Upper lobe of right lung (tissue), 1 donor: ENCODE measurements at regions not wholly inside any gene's neighbourhood (a gene's known extent, or its start where the extent isn't known, plus 50 kb on each side); places are given as distances from the start of the nearest gene placed in this dataset.

Experiments used
- ATAC-seq: fragments of 200-7000 bp; cut with Tn5 transposase; one replicate; pipeline ENCODE4 v1.9.1; 2020; ENCODE audit warnings: mild to moderate bottlenecking, moderate library complexity
- DNase-seq: peaks from one replicate; pipeline ENCODE4 v3.0.0-alpha.2; 2020
- H3K27ac ChIP-seq: fragments of 200-600 bp; one replicate; pipeline ENCODE4 v1.8.0; 2022
- H3K27me3 ChIP-seq: fragments of 200-600 bp; one replicate; pipeline ENCODE4 v1.8.0; 2022; ENCODE audit warnings: mild to moderate bottlenecking
- H3K36me3 ChIP-seq: fragments of 200-600 bp; one replicate; pipeline ENCODE4 v1.8.0; 2022
- H3K4me1 ChIP-seq: fragments of 200-600 bp; one replicate; pipeline ENCODE4 v1.8.0; 2022
- H3K4me3 ChIP-seq: fragments of 200-600 bp; one replicate; pipeline ENCODE4 v1.8.0; 2022; ENCODE audit warnings: mild to moderate bottlenecking
- H3K9me3 ChIP-seq: fragments of 200-600 bp; one replicate; pipeline ENCODE4 v1.8.0; 2022
- intact Hi-C: fragments of 100-400 bp; cut with DNase I; formaldehyde crosslinking; loops from one replicate; pipeline ENCODE4 v1.11.0; 2022
- TF ChIP-seq, protein P1 (sequence below): fragments of 200-600 bp; IDR thresholded peaks from one replicate; pipeline ENCODE4 v1.8.0; 2022; ENCODE audit warnings: antibody characterized with exemption
- donor health status: DM: no; HTN: yes; CAD: no; lungs with severe emphysema.

DNA sequence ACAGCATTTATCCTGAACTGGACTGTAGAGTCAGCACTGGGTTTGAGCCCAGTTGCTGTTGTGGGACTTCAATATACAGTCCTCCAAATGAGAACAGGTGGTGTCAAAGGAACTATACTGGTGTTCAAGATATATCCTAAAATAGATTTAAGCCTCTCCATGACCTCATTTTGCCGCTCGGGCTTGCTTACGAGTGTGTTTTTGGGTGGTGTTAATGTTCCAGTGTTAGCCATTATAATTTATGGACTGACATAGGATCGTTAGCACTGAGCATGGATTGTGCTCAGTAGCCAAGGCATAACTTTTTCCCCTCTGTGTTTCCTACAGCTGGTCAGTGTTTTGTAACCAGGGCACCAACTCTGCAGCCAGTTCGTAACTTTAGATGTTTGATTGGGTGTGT, 306.6 kb downstream of the SPATA31D1 start:
- ATAC-seq (no peak), DNase-seq (no peak)
- intact Hi-C loops: no loop called here
- Histone ChIP-seq H3K27me3 (no peaks in the 10 kb centered on the region), H3K4me3 (no peak overlapping the region), H3K4me1 (no peaks in the 10 kb centered on the region), H3K27ac (no peak overlapping the region), H3K36me3 (no peaks in the 10 kb centered on the region), H3K9me3 (no peaks in the 10 kb centered on the region)
- TF ChIP-seq, protein P1, sequence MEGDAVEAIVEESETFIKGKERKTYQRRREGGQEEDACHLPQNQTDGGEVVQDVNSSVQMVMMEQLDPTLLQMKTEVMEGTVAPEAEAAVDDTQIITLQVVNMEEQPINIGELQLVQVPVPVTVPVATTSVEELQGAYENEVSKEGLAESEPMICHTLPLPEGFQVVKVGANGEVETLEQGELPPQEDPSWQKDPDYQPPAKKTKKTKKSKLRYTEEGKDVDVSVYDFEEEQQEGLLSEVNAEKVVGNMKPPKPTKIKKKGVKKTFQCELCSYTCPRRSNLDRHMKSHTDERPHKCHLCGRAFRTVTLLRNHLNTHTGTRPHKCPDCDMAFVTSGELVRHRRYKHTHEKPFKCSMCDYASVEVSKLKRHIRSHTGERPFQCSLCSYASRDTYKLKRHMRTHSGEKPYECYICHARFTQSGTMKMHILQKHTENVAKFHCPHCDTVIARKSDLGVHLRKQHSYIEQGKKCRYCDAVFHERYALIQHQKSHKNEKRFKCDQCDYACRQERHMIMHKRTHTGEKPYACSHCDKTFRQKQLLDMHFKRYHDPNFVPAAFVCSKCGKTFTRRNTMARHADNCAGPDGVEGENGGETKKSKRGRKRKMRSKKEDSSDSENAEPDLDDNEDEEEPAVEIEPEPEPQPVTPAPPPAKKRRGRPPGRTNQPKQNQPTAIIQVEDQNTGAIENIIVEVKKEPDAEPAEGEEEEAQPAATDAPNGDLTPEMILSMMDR: no peak

GRCh38 chr9:82299870-82300269, 311.3 kb downstream of the SPATA31D1 start:
- intact Hi-C loops: no loop called here

DNA sequence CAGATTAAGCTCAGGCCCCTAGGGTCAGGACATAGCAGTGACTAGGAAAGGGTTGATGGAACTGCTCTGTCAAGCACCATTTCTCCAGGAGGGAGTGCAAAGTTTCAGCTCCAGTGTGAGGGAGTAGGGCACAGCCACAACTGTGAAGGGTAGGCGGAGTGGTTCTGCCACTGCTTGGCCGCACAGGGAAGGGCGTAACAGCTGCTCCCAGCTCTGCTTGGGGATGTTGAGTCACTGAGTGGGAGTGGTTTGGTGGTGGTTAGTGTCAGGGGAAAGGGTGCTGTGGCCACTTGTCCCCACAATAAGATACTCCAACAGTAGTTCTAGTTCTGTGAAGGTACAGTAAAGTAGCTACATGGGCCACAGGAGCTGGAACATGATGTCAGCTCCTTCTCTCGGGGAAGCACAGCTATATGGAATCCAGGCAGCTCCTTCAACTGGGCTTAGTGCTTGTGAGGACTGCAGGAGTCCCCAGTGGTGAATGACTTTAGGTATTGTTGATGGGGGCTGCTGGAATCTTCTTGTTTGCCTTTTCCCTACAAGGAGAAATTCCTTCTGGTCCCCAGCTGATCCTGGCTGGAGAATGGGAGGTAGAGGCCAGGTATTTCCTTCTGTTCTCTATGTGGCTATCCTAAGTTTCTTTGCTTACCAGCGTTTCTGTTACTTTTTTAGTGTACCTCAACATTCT, 314.5 kb downstream of the SPATA31D1 start:
- ATAC-seq (no peak), DNase-seq (no peak)
- TF ChIP-seq, protein P1: no peak
- Histone ChIP-seq H3K36me3 (no peaks in the 10 kb centered on the region), H3K27me3 (no peaks in the 10 kb centered on the region), H3K4me3 (no peak overlapping the region), H3K4me1 (no peaks in the 10 kb centered on the region), H3K9me3 (no peaks in the 10 kb centered on the region), H3K27ac (no peak overlapping the region)
- intact Hi-C loops: no loop called here

More at GRCh38 chr9:82299870-82300269, 311.3 kb downstream of the SPATA31D1 start:
- H3K27ac ChIP-seq: no peak overlapping the region
- ATAC-seq: no peak
- no peak overlapping the region for H3K4me3 ChIP-seq
- H3K36me3 ChIP-seq: no peaks in the 10 kb centered on the region
- H3K9me3 ChIP-seq: no peaks in the 10 kb centered on the region
- TF ChIP-seq, protein P1: no peak
- H3K27me3 ChIP-seq: no peaks in the 10 kb centered on the region
- no peak for DNase-seq
- H3K4me1 ChIP-seq: no peaks in the 10 kb centered on the region

DNA sequence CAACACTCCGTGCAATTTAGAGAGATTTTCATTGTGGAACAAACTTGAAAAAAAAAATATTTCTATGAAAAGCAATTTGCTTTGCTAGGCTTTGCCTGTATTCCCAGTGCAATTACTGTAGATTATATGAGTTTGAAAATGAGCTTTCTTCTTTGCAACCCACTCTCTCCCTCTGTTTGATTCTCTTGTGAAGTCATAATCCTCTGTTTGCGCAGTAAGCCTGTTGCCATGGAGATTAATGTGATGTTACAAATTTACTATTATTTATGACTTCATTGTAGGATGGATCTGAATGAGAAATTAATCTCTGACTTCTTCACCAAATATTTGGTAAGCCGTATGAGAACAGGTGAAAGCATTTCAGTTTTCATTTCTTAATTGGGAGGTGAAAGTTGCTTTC, 320.3 kb downstream of the SPATA31D1 start:
- Histone ChIP-seq H3K4me1 (no peaks in the 10 kb centered on the region), H3K4me3 (no peak overlapping the region), H3K27ac (no peak overlapping the region), H3K36me3 (no peaks in the 10 kb centered on the region), H3K27me3 (no peaks in the 10 kb centered on the region), H3K9me3 (no peaks in the 10 kb centered on the region)
- TF ChIP-seq, protein P1: no peak
- ATAC-seq (no peak), DNase-seq (no peak)
- intact Hi-C loops: no loop called here

- no peak for ATAC-seq
- Histone ChIP-seq H3K27me3 (no peaks in the 10 kb centered on the region), H3K4me1 (no peaks in the 10 kb centered on the region), H3K36me3 (no peaks in the 10 kb centered on the region), H3K9me3 (no peaks in the 10 kb centered on the region), H3K4me3 (no peak overlapping the region), H3K27ac (no peak overlapping the region)
- intact Hi-C loops: no loop called here
- DNase-seq: no peak
- TF ChIP-seq, protein P1: no peak
These were observed 325.1 kb downstream of the SPATA31D1 start for GRCh38 chr9:82313697-82314096.

- DNase-seq: no peak
- ATAC-seq: no peak
These were observed 332.0 kb downstream of the SPATA31D1 start for GRCh38 chr9:82320566-82320965.

More at GRCh38 chr9:82320566-82320965, 332.0 kb downstream of the SPATA31D1 start:
- H3K27me3 ChIP-seq: no peaks in the 10 kb centered on the region
- TF ChIP-seq, protein P1: no peak
- no peaks in the 10 kb centered on the region for H3K36me3 ChIP-seq
- no peak overlapping the region for H3K27ac ChIP-seq
- H3K4me3 ChIP-seq: no peak overlapping the region
- intact Hi-C loops: no loop called here
- no peaks in the 10 kb centered on the region for H3K9me3 ChIP-seq
- H3K4me1 ChIP-seq: no peaks in the 10 kb centered on the region
